ENCODE measurements at regions not wholly inside any gene's neighbourhood (a gene's known extent, or its start where the extent isn't known, plus 50 kb on each side); places are given as distances from the start of the nearest gene placed in this dataset.

DNA sequence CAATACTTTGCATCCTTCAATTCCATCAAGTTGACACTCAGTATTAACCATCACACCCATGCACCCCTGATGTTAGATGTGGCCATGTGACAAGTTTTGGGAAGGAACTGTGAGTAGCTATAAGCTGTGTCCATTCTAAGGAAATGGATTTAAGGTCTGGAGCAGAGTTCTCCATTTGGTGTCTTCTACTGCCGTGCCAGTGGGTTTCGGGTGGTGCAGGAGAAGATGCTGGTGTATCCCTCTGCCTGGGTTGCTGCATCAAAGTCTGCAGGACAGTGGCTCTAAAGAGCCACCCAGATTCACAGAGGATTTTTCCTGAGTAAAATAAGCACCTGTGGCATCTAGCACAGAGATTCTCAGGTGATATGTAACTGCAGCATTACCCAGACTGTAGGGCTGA is 105.7 kb upstream of the IRS2 start:
- 88 to 99% methylated on average over 2 of the region's 2 CpGs for WGBS, 2 donors
- DNase-seq, result no peak
- peaks cover 0 to 4% (median 0%) of the 10 kb centered on the region in 4 donors for H3K27me3 ChIP-seq
- FAIRE-seq, result no peak
- no peak for ATAC-seq
- TF ChIP-seq CTCF (IDR thresholded peaks at IDR 0.05), result no peak
- no peaks in the 10 kb centered on the region for H3K9me3 ChIP-seq
- H3K4me1 ChIP-seq, result no peaks in the 10 kb centered on the region
- H3K36me3 ChIP-seq, result no peaks in the 10 kb centered on the region
- H3K4me3 ChIP-seq, result no peak overlapping the region
- intact Hi-C loops (cut with DNase I), result no loop called here
- H3K27ac ChIP-seq, result no peak overlapping the region

DNA sequence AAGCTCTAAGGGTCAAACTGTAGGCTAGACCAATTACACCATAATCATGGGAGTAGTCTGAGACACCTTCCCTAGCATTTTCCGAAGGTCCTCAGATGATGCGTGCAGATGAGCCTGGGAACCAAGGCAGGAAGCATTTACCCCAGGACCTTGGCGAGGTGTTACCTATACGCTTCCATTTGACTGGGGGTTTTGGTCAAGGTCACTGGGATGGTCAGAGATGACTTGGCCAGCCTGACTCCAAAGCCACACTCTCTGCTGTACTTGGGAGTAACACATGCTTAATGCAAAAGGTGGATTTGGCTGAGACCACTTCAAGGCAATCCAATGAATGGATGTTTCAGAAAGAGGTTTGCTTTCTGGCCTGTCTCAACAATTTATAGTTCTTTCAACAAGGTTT is 98.9 kb upstream of the IRS2 start:
- 87 to 90% methylated on average over 4 of the region's 4 CpGs for WGBS, 2 donors
- no peak overlapping the region for H3K27ac ChIP-seq
- intact Hi-C loops (cut with DNase I), result no loop called here
- H3K36me3 ChIP-seq, result no peaks in the 10 kb centered on the region
- ATAC-seq (no peak), DNase-seq (no peak), FAIRE-seq (no peak)
- no peaks in the 10 kb centered on the region for H3K9me3 ChIP-seq
- no peak overlapping the region for H3K4me3 ChIP-seq
- no peaks in the 10 kb centered on the region for H3K27me3 ChIP-seq
- H3K4me1 ChIP-seq, result no peaks in the 10 kb centered on the region
- no peak for TF ChIP-seq CTCF (IDR thresholded peaks at IDR 0.05)

DNA sequence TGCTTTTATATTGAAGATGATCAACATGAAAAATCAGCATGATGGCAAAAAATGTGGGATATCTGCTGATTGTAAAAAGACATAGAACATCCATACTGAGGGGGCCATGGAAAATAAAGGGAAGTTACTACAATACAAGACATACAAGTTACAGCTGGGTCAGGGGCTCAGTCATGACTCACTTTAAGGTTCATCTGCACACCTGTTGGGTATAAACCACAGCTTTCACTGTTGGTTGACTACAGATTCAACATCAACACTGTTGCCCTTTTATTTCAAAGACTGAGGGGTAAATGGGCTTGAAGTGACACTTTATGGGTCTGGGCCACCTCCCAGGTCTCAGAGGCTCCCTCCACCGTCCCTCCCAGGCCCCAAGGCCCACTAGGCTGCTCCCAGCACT is 98.1 kb upstream of the IRS2 start:
- H3K9me3 ChIP-seq, result no peaks in the 10 kb centered on the region
- 64 to 82% methylated on average over 1 of the region's 1 CpG for WGBS, 2 donors
- no peak overlapping the region for H3K27ac ChIP-seq
- DNase-seq (no peak), FAIRE-seq (no peak), ATAC-seq (no peak)
- no peak overlapping the region for H3K4me3 ChIP-seq
- H3K4me1 ChIP-seq, result no peaks in the 10 kb centered on the region
- no peaks in the 10 kb centered on the region for H3K36me3 ChIP-seq
- intact Hi-C loops (cut with DNase I), result no loop called here
- no peak for TF ChIP-seq CTCF (IDR thresholded peaks at IDR 0.05)
- H3K27me3 ChIP-seq, result no peaks in the 10 kb centered on the region

DNA sequence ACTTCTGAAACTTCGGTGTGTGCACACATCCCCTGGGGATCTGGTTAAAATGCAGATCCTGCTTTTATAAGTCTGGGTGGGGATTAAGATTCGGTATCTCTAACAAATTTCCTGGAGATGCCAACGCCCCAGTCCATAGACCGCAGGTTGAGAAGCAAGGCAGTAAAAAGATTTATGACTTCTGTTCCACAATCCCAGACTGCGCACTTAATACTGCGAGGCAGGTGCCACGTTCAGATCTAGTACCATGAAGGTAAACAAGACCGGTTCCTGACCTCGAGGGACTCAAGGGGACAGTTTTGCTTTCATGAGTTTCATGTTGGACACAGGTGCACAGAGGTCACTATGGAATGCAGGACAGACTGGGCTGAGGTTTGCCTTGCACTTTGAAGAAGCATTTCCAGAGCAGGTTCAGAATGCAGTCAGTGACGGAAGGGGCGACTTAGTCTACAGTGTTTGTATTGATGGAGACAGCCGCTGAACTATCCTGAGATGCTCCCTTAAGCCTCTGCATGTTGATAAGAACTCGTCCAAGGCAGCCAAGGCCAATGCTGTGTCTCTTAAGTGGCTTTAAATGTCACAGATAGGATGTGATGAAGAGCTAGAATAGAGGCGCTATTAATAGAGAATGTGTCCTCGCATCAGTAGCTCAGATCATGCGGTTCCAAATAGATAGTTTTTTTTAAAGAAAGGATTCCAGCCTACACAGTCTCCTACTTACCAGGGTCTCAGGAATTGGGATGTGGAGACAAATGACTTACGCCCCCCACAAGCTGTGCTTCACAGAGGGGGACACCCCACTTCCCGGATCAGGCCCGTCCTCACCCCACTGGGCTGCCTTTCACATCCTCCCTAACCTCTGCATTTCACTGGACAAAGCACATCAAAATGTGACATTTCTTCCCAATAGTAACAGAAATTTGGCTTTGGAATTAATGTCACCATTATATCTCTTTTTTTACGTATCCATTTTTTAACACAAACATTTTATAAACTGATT is 97.1 kb upstream of the IRS2 start:
- DNase-seq (no peak), FAIRE-seq (no peak), ATAC-seq (no peak)
- H3K36me3 ChIP-seq, result no peaks in the 10 kb centered on the region
- no peak for TF ChIP-seq CTCF (IDR thresholded peaks at IDR 0.05)
- no peaks in the 10 kb centered on the region for H3K4me1 ChIP-seq
- no peaks in the 10 kb centered on the region for H3K9me3 ChIP-seq
- 75 to 80% methylated on average over 20 of the region's 20 CpGs for WGBS, 2 donors
- no peak overlapping the region for H3K27ac ChIP-seq
- no peak overlapping the region for H3K4me3 ChIP-seq
- intact Hi-C loops (cut with DNase I), result no loop called here
- H3K27me3 ChIP-seq, result no peaks in the 10 kb centered on the region

GRCh38 chr13:109881961-109882558 is 95.7 kb upstream of the IRS2 start:
- FAIRE-seq, result no peak

More at GRCh38 chr13:109881961-109882558, 95.7 kb upstream of the IRS2 start:
- H3K4me3 ChIP-seq, result no peak overlapping the region
- H3K36me3 ChIP-seq, result no peaks in the 10 kb centered on the region
- intact Hi-C loops (cut with DNase I), result no loop called here
- DNase-seq (no peak), ATAC-seq (no peak)
- H3K27me3 ChIP-seq, result no peaks in the 10 kb centered on the region
- H3K27ac ChIP-seq, result no peak overlapping the region
- 66 to 77% methylated on average over 14 of the region's 14 CpGs for WGBS, 2 donors
- TF ChIP-seq CTCF (IDR thresholded peaks at IDR 0.05), result no peak
- no peaks in the 10 kb centered on the region for H3K4me1 ChIP-seq
- H3K9me3 ChIP-seq, result no peaks in the 10 kb centered on the region

All from pancreas (tissue), 10 donors.